IMR-90 (cell line): ENCODE measurements at regions not wholly inside any gene's neighbourhood (a gene's known extent, or its start where the extent isn't known, plus 50 kb on each side); places are given as distances from the start of the nearest gene placed in this dataset.

Source experiments
- BHLHE40 ChIP-seq: fragments of 150-350 bp; IDR thresholded peaks from 2 replicates; pipeline ENCODE4 v1.6.1; 2016; ENCODE audit warnings: mild to moderate bottlenecking, low read depth, low read length
- CEBPB ChIP-seq: IDR thresholded peaks from 2 replicates; pipeline ENCODE4 v1.6.1; 2012; ENCODE audit warnings: low read depth, low read length, improper control_type of control experiment
- CHD1 ChIP-seq: IDR thresholded peaks from 2 replicates; pipeline ENCODE4 v1.6.1; 2012; ENCODE audit warnings: low read depth, low read length, improper control_type of control experiment
- ELK1 ChIP-seq: fragments of 150-350 bp; IDR thresholded peaks from 2 replicates; pipeline ENCODE4 v1.6.1; 2016; ENCODE audit warnings: low read depth, mild to moderate bottlenecking, low read length, moderate library complexity, borderline replicate concordance
- MAFK ChIP-seq: IDR thresholded peaks from 2 replicates; pipeline ENCODE4 v1.6.1; 2012; ENCODE audit warnings: low read depth, low read length, improper control_type of control experiment
- MAZ ChIP-seq: IDR thresholded peaks from 2 replicates; pipeline ENCODE4 v1.6.1; 2012; ENCODE audit warnings: low read depth, mild to moderate bottlenecking, low read length, improper control_type of control experiment, moderate library complexity, borderline replicate concordance
- MXI1 ChIP-seq: IDR thresholded peaks from 2 replicates; pipeline ENCODE4 v1.6.1; 2012; ENCODE audit warnings: low read depth, mild to moderate bottlenecking, low read length, moderate library complexity, borderline replicate concordance
- POLR2A ChIP-seq: IDR thresholded peaks from 2 replicates; pipeline ENCODE4 v1.6.1; 2012; ENCODE audit warnings: mild to moderate bottlenecking, low read depth, low read length
- RAD21 ChIP-seq: IDR thresholded peaks from 2 replicates; pipeline ENCODE4 v1.6.1; 2012; ENCODE audit warnings: low read length, improper control_type of control experiment
- SMC3 ChIP-seq: fragments of 150-350 bp; IDR thresholded peaks from 2 replicates; pipeline ENCODE4 v1.6.1; 2016; ENCODE audit warnings: low read depth, mild to moderate bottlenecking, antibody characterized with exemption, low read length, moderate library complexity
- TF ChIP-seq, protein P1 (sequence below): conservative IDR thresholded peaks from 2 replicates; pipeline ENCODE4 v1.5.1; 2012; ENCODE audit warnings: mild to moderate bottlenecking, low read depth, low read length, improper control_type of control experiment
- TF ChIP-seq, protein P2 (sequence below): fragments of 150-350 bp; IDR thresholded peaks from 2 replicates; pipeline ENCODE4 v1.6.1; 2017; ENCODE audit warnings: mild to moderate bottlenecking, antibody characterized with exemption, low read length, low read depth

- TF ChIP-seq POLR2A (no peak), BHLHE40 (no peak), MAZ (no peak), MAFK (no peak), SMC3 (no peak), ELK1 (no peak), CEBPB (no peak), MXI1 (no peak), RAD21 (no peak), CHD1 (no peak)
- TF ChIP-seq, protein P1, sequence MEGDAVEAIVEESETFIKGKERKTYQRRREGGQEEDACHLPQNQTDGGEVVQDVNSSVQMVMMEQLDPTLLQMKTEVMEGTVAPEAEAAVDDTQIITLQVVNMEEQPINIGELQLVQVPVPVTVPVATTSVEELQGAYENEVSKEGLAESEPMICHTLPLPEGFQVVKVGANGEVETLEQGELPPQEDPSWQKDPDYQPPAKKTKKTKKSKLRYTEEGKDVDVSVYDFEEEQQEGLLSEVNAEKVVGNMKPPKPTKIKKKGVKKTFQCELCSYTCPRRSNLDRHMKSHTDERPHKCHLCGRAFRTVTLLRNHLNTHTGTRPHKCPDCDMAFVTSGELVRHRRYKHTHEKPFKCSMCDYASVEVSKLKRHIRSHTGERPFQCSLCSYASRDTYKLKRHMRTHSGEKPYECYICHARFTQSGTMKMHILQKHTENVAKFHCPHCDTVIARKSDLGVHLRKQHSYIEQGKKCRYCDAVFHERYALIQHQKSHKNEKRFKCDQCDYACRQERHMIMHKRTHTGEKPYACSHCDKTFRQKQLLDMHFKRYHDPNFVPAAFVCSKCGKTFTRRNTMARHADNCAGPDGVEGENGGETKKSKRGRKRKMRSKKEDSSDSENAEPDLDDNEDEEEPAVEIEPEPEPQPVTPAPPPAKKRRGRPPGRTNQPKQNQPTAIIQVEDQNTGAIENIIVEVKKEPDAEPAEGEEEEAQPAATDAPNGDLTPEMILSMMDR, result no peak
- TF ChIP-seq, protein P2, sequence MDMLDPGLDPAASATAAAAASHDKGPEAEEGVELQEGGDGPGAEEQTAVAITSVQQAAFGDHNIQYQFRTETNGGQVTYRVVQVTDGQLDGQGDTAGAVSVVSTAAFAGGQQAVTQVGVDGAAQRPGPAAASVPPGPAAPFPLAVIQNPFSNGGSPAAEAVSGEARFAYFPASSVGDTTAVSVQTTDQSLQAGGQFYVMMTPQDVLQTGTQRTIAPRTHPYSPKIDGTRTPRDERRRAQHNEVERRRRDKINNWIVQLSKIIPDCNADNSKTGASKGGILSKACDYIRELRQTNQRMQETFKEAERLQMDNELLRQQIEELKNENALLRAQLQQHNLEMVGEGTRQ, result no peak
These were observed 173.2 kb upstream of the SOX4 start for GRCh38 chr6:21420146-21420878.
